Neural progenitor cell (in vitro differentiated cells): ENCODE measurements at regions not wholly inside any gene's neighbourhood (a gene's known extent, or its start where the extent isn't known, plus 50 kb on each side); places are given as distances from the start of the nearest gene placed in this dataset.

ENCODE experiments used
- EZH2 ChIP-seq: fragments of 200-600 bp; sonication (generic); IDR thresholded peaks from 2 replicates; pipeline ENCODE4 v1.6.1; 2017; ENCODE audit warnings: antibody characterized with exemption, mild to moderate bottlenecking, moderate library complexity
- EZH2phosphoT487 ChIP-seq: fragments of 200-600 bp; sonication (generic); IDR thresholded peaks from 2 replicates; pipeline ENCODE4 v1.6.1; 2017; ENCODE audit warnings: antibody characterized with exemption
- TF ChIP-seq, protein P1 (sequence below): fragments of 200-600 bp; sonication (generic); IDR thresholded peaks from 2 replicates; pipeline ENCODE4 v1.5.1; 2017; ENCODE audit warnings: antibody characterized with exemption, mild to moderate bottlenecking

DNA sequence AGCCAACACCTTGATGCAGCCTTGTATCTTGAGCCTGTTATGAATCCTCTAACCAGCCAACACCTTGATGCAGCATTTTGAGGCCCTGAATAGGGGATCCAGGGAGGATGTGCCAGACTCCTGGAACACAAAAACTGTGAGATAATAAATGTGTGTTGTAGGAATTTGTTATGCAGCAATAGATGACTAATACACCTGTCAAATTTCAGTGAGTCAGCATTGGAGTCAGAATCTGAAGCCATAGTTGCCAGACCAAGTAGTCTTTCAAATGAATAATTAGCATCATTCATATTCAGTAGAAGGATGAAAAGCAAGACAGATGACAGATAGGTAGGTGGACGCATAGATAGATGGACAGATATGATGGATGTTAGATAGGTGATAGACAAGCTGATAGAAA is 942.5 kb upstream of the SLC39A10 start:
- TF ChIP-seq, protein P1, sequence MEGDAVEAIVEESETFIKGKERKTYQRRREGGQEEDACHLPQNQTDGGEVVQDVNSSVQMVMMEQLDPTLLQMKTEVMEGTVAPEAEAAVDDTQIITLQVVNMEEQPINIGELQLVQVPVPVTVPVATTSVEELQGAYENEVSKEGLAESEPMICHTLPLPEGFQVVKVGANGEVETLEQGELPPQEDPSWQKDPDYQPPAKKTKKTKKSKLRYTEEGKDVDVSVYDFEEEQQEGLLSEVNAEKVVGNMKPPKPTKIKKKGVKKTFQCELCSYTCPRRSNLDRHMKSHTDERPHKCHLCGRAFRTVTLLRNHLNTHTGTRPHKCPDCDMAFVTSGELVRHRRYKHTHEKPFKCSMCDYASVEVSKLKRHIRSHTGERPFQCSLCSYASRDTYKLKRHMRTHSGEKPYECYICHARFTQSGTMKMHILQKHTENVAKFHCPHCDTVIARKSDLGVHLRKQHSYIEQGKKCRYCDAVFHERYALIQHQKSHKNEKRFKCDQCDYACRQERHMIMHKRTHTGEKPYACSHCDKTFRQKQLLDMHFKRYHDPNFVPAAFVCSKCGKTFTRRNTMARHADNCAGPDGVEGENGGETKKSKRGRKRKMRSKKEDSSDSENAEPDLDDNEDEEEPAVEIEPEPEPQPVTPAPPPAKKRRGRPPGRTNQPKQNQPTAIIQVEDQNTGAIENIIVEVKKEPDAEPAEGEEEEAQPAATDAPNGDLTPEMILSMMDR: no peak
- TF ChIP-seq EZH2: no peak
- no peak for TF ChIP-seq EZH2phosphoT487
